Osteocyte (in vitro differentiated cells): ENCODE measurements at regions not wholly inside any gene's neighbourhood (a gene's known extent, or its start where the extent isn't known, plus 50 kb on each side); places are given as distances from the start of the nearest gene placed in this dataset.

Source experiments
- DNase-seq: peaks from one replicate; pipeline ENCODE4 v3.0.0; 2021; ENCODE audit warnings: mixed read lengths; ENCODE audit not compliant: unreplicated experiment; ENCODE audit errors: extremely low spot score
- H3K27ac Mint-ChIP-seq: one replicate; pipeline ENCODE4 v1.8.0; 2021; ENCODE audit warnings: mild to moderate bottlenecking, mixed read lengths; ENCODE audit not compliant: unreplicated experiment
- H3K27me3 Mint-ChIP-seq: one replicate; pipeline ENCODE4 v1.8.0; 2021; ENCODE audit warnings: mixed read lengths; ENCODE audit not compliant: unreplicated experiment
- H3K36me3 Mint-ChIP-seq: one replicate; pipeline ENCODE4 v1.8.0; 2021; ENCODE audit warnings: mixed read lengths; ENCODE audit not compliant: unreplicated experiment
- H3K4me1 Mint-ChIP-seq: one replicate; pipeline ENCODE4 v1.8.0; 2021; ENCODE audit warnings: mixed read lengths; ENCODE audit not compliant: unreplicated experiment
- H3K4me3 Mint-ChIP-seq: one replicate; pipeline ENCODE4 v1.8.0; 2021; ENCODE audit warnings: mild to moderate bottlenecking, moderate library complexity, mixed read lengths; ENCODE audit not compliant: unreplicated experiment
- H3K9me3 Mint-ChIP-seq: one replicate; pipeline ENCODE4 v1.8.0; 2021; ENCODE audit warnings: mixed read lengths; ENCODE audit not compliant: unreplicated experiment
- TF ChIP-seq, protein P1 (sequence below): fragments of 200-600 bp; sonication (generic); IDR thresholded peaks from 2 replicates; pipeline ENCODE4 v1.5.0; 2021; ENCODE audit warnings: antibody characterized with exemption, mild to moderate bottlenecking, moderate library complexity

DNA sequence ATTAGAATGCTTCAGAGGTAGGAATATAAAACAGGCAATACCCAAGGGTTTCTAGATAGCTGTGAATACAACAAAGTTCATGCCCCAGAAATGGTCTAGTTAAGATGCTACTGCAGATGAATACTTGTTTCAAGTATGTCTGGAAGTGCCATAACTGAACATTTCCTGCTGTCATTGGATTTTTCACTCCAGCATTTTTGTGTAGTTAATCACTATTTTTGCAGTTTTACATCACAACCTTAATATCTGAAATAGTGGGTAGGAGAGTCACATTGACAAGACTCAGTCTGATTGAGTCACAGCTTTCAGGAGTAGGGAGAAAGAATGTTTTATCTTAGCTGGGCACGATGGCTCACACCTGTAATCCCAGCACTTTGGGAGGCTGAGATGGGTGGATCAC is 126.4 kb upstream of the C1orf21 start:
- no peak for DNase-seq
- Mint-ChIP-seq H3K4me3 (no peak overlapping the region), H3K27me3 (no peaks in the 10 kb centered on the region), H3K4me1 (peaks cover 9% of the 10 kb centered on the region), H3K27ac (peak overlapping the region; percentile 19), H3K36me3 (no peaks in the 10 kb centered on the region), H3K9me3 (no peaks in the 10 kb centered on the region)
- TF ChIP-seq, protein P1, sequence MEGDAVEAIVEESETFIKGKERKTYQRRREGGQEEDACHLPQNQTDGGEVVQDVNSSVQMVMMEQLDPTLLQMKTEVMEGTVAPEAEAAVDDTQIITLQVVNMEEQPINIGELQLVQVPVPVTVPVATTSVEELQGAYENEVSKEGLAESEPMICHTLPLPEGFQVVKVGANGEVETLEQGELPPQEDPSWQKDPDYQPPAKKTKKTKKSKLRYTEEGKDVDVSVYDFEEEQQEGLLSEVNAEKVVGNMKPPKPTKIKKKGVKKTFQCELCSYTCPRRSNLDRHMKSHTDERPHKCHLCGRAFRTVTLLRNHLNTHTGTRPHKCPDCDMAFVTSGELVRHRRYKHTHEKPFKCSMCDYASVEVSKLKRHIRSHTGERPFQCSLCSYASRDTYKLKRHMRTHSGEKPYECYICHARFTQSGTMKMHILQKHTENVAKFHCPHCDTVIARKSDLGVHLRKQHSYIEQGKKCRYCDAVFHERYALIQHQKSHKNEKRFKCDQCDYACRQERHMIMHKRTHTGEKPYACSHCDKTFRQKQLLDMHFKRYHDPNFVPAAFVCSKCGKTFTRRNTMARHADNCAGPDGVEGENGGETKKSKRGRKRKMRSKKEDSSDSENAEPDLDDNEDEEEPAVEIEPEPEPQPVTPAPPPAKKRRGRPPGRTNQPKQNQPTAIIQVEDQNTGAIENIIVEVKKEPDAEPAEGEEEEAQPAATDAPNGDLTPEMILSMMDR, result no peak

DNA sequence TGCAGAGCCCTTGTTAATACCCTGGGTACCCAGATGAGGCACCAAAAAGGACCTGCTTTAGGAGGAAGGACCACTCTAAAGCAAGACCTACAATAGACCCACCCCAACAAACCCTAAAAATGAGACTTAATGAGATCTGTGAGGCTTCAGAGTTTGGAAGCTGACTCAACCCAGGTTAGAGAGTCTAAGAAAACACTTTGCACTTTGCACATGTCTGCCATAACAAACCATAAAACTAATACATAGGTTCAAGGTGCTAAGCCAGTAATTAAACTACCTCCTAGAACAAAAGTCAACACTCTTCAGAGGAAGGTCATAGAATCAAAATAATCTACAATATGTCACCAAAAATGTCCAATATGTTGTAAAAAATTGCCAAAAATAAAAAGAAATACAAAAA is 124.7 kb upstream of the C1orf21 start:
- Mint-ChIP-seq H3K9me3 (no peaks in the 10 kb centered on the region), H3K4me3 (no peak overlapping the region), H3K4me1 (peaks cover 9% of the 10 kb centered on the region), H3K27me3 (no peaks in the 10 kb centered on the region), H3K27ac (no peak overlapping the region), H3K36me3 (no peaks in the 10 kb centered on the region)
- TF ChIP-seq, protein P1, result no peak
- DNase-seq, result no peak

DNA sequence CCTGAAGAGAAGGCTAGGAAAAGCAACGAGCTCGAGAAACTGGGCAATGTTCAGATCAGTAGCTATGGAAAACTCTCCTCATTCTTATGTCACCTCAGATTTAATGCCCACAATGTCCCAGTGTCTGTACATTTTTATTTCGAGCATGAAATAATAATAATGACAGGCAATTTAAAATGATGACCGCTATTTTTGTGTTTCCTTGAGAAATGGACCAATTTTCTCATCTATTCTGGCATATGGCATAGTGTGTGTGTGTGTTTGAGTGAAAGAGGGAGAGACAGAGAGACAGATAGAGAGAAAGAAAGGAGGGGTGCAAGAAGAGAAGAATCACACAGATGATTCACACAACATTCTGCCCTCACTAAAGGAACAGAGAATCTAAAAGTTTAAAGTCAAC is 119.1 kb upstream of the C1orf21 start:
- Mint-ChIP-seq H3K9me3 (no peaks in the 10 kb centered on the region), H3K4me1 (peaks cover 23% of the 10 kb centered on the region), H3K36me3 (no peaks in the 10 kb centered on the region), H3K27me3 (no peaks in the 10 kb centered on the region), H3K27ac (no peak overlapping the region), H3K4me3 (no peak overlapping the region)
- no peak for DNase-seq
- TF ChIP-seq, protein P1, result no peak

DNA sequence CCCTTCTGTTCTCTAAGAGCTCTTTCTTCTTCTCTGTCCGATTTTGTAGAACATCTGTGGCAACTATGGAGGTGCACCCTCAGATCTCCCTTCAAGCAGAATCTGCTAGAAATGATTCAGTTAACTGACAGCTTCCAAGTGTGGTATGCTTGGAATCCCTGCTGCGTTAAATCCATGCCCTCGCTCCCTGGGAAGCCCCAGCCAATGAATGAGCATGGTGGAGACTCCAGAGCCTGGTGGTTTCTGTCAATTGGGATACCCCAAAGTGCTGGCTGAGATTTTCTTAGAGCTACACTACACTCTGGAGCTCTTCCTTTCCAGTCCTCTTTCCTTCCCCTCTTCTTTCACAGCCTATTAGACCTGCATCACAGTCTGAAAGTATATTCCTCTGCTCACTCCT is 116.3 kb upstream of the C1orf21 start:
- H3K9me3 Mint-ChIP-seq, result peaks cover 16% of the 10 kb centered on the region
- TF ChIP-seq, protein P1, result no peak
- no peak for DNase-seq
- H3K27ac Mint-ChIP-seq, result peak overlapping the region; percentile 38
- peaks cover 31% of the 10 kb centered on the region for H3K4me1 Mint-ChIP-seq
- peaks cover 13% of the 10 kb centered on the region for H3K36me3 Mint-ChIP-seq
- no peak overlapping the region for H3K4me3 Mint-ChIP-seq
- H3K27me3 Mint-ChIP-seq, result no peaks in the 10 kb centered on the region

DNA sequence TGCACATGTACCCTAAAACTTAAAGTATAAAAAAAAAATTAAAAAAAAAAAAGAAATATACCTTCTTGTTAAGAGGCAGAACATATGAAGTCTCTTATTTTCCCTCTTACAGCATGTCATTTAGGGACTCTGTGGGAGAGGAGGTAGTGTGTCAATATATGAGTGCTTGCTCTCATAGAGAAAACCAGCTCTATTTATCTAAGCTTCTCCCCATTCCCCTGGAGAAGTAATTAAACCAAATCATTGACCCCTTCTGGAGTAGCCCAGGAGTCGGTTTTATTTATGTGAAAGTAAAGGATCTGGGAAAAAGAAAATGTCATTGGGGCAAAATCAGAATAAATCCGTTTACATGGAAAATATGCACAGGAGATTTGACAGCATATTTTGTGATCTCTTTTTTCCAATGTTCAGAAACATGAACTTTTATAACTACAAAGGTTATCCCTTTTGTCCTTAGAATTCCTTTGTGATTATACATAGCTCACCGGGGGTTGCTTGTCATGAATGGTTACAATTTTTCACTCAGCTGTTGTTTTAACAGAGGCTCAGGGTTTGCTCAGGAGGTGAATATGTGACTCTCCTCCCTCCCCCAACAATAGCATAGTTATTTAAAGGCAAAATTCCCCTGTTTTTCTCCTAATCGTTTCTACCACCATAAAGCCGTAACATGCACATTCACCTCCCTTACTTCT is 114.5 kb upstream of the C1orf21 start:
- H3K4me1 Mint-ChIP-seq, result peaks cover 33% of the 10 kb centered on the region
- H3K9me3 Mint-ChIP-seq, result peaks cover 19% of the 10 kb centered on the region
- TF ChIP-seq, protein P1, result no peak
- H3K27me3 Mint-ChIP-seq, result no peaks in the 10 kb centered on the region
- H3K27ac Mint-ChIP-seq, result peak overlapping the region; percentile 59
- no peak overlapping the region for H3K4me3 Mint-ChIP-seq
- H3K36me3 Mint-ChIP-seq, result peaks cover 13% of the 10 kb centered on the region
- DNase-seq, result no peak
